Trophoblast cell (in vitro differentiated cells and primary cell): ENCODE measurements at regions not wholly inside any gene's neighbourhood (a gene's known extent, or its start where the extent isn't known, plus 50 kb on each side); places are given as distances from the start of the nearest gene placed in this dataset.

Experiments used
- DNase-seq, 2 donors: peaks; one replicate each; pipeline ENCODE4 v3.0.0-alpha.2; 2016
- H2AFZ ChIP-seq: 2 replicates; pipeline ENCODE4 v1.6.1; 2013; ENCODE audit warnings: low read length, moderate library complexity, mild to moderate bottlenecking; ENCODE audit not compliant: insufficient read depth, poor library complexity
- H2AK5ac ChIP-seq: 2 replicates; pipeline ENCODE4 v1.6.1; 2013; ENCODE audit warnings: mild to moderate bottlenecking, low read length
- H2BK120ac ChIP-seq: 2 replicates; pipeline ENCODE4 v1.6.1; 2013; ENCODE audit warnings: low read length, mild to moderate bottlenecking, moderate library complexity; ENCODE audit not compliant: insufficient read depth, poor library complexity
- H2BK12ac ChIP-seq: 2 replicates; pipeline ENCODE4 v1.6.1; 2013; ENCODE audit warnings: mild to moderate bottlenecking, low read length, moderate library complexity
- H2BK5ac ChIP-seq: 2 replicates; pipeline ENCODE4 v1.6.1; 2013; ENCODE audit warnings: low read length, low read depth, moderate library complexity, mild to moderate bottlenecking; ENCODE audit not compliant: poor library complexity
- H3K14ac ChIP-seq: 2 replicates; pipeline ENCODE4 v1.6.1; 2013; ENCODE audit warnings: mild to moderate bottlenecking, low read length
- H3K18ac ChIP-seq: 2 replicates; pipeline ENCODE4 v1.6.1; 2013; ENCODE audit warnings: mild to moderate bottlenecking, low read length
- H3K23ac ChIP-seq: 2 replicates; pipeline ENCODE4 v1.6.1; 2013; ENCODE audit warnings: low read length
- H3K27ac ChIP-seq: 2 replicates; pipeline ENCODE4 v1.5.1; 2013; ENCODE audit warnings: low read depth, mild to moderate bottlenecking, inconsistent platforms, low read length, moderate library complexity
- H3K27me3 ChIP-seq: 2 replicates; pipeline ENCODE4 v1.6.1; 2013; ENCODE audit warnings: inconsistent platforms, mild to moderate bottlenecking, low read length, moderate library complexity; ENCODE audit not compliant: insufficient read depth
- H3K36me3 ChIP-seq, 2 experiments: 1 replicate in 1 of 2; 2 replicates in 1 of 2; pipeline ENCODE4 v1.6.1; 2013; ENCODE audit warnings: low read length in 2 of 2, mild to moderate bottlenecking in 2 of 2, moderate library complexity in 1 of 2; ENCODE audit not compliant: insufficient read depth in 2 of 2, control insufficient read depth in 1 of 2
- H3K4ac ChIP-seq: 2 replicates; pipeline ENCODE4 v1.6.1; 2013; ENCODE audit warnings: low read depth, mild to moderate bottlenecking, low read length, moderate library complexity
- H3K4me1 ChIP-seq, 2 experiments: 1 replicate in 1 of 2; 2 replicates in 1 of 2; pipeline ENCODE4 v1.6.1; 2013; ENCODE audit warnings: low read length in 2 of 2, mild to moderate bottlenecking in 2 of 2, moderate library complexity in 1 of 2; ENCODE audit not compliant: insufficient read depth in 2 of 2, control insufficient read depth in 1 of 2
- H3K4me2 ChIP-seq: 2 replicates; pipeline ENCODE4 v1.6.1; 2013; ENCODE audit warnings: inconsistent platforms, mild to moderate bottlenecking, low read length, moderate library complexity
- H3K4me3 ChIP-seq: 2 replicates; pipeline ENCODE4 v1.5.1; 2013; ENCODE audit warnings: mild to moderate bottlenecking, low read depth, low read length, inconsistent platforms
- H3K79me1 ChIP-seq: one replicate; pipeline ENCODE4 v1.6.1; 2013; ENCODE audit warnings: low read length
- H3K79me2 ChIP-seq: 2 replicates; pipeline ENCODE4 v1.6.1; 2013; ENCODE audit warnings: low read length, mild to moderate bottlenecking; ENCODE audit not compliant: control insufficient read depth, insufficient read depth, poor library complexity
- H3K9ac ChIP-seq: 2 replicates; pipeline ENCODE4 v1.6.1; 2013; ENCODE audit warnings: mild to moderate bottlenecking, low read length
- H3K9me3 ChIP-seq: 2 replicates; pipeline ENCODE4 v1.6.1; 2013; ENCODE audit warnings: low read depth, mild to moderate bottlenecking, control low read depth, inconsistent platforms, low read length; ENCODE audit not compliant: insufficient read depth
- H4K12ac ChIP-seq: 2 replicates; pipeline ENCODE4 v1.6.1; 2013; ENCODE audit warnings: low read depth, mild to moderate bottlenecking, low read length, moderate library complexity
- H4K8ac ChIP-seq: 2 replicates; pipeline ENCODE4 v1.6.1; 2013; ENCODE audit warnings: low read depth, mild to moderate bottlenecking, low read length, moderate library complexity
- H4K91ac ChIP-seq: one replicate; pipeline ENCODE4 v1.6.1; 2013; ENCODE audit warnings: low read depth, mild to moderate bottlenecking, low read length, moderate library complexity
- WGBS: extraction: QIAGEN DNeasy Blood & Tissue Kit; methylation state at CpG from one replicate; pipeline ENCODE4 v1.1.7; 2013; ENCODE audit warnings: missing lambda C conversion rate; ENCODE audit not compliant: insufficient read length, insufficient coverage; ENCODE audit errors: extremely low coverage; 5-methylcytosine and 5-hydroxymethylcytosine counted together

DNA sequence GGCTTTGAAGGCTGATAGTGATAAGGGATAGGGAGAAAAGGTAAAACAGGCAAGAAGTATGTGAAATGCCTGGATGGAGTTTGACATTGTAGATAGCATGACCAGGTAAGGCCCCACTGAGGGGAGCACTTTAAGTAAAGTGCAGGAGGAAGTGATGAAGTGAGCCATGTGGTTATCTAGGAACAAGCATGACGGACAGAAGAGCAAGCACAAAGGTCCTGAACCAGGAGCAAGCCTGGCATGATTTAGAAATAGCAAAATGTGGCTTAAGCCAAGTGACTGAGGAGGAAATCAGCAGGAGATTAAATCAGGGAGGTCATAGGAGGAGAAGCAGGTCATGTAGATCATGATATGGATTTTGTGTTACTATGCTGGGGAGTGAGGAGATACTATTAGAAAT, 129.2 kb downstream of the GLUL start:
- Histone ChIP-seq H3K23ac (no peak overlapping the region), H3K4me2 (no peak overlapping the region), H3K14ac (no peak overlapping the region), H4K12ac (no peak overlapping the region), H3K27ac (no peak overlapping the region), H4K91ac (no peak overlapping the region), H3K9me3 (peaks cover 3% of the 10 kb centered on the region), H3K18ac (no peak overlapping the region), H3K27me3 (no peaks in the 10 kb centered on the region), H3K4ac (no peak overlapping the region), H3K79me2 (no peaks in the 10 kb centered on the region), H3K4me1 (no peaks in the 10 kb centered on the region), H4K8ac (no peak overlapping the region), H2AFZ (no peak overlapping the region), H3K36me3 (no peaks in the 10 kb centered on the region), H2BK5ac (no peak overlapping the region), H3K9ac (no peak overlapping the region), H2BK12ac (no peak overlapping the region), H3K79me1 (no peaks in the 10 kb centered on the region), H3K4me3 (no peak overlapping the region), H2BK120ac (no peak overlapping the region), H2AK5ac (no peak overlapping the region)
- no CpG with 5 or more reads among the region's 1 CpG for WGBS
- DNase-seq = no peak

DNA sequence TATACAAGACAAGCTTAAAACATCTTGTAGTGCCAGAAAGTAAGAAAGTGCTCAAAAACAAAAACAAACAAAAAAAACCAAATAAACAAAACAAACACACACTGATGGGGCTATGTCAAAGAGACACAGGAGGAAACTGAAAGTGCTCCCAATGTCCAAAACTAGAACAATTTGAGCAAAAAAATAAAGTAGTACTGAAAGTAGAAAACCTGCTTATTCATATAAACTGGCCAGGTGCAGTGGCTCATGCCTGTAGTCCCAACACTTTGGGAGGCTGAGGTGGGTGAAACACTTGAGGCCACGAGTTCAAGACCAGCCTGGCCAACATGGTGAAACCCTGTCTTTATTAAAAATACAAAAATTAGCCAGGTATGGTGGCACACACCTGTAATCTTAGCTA, 129.9 kb downstream of the GLUL start:
- no peak overlapping the region for H3K4me3 ChIP-seq
- H3K27me3 ChIP-seq = no peaks in the 10 kb centered on the region
- no peak overlapping the region for H4K8ac ChIP-seq
- no peak overlapping the region for H2AFZ ChIP-seq
- no peak overlapping the region for H3K9ac ChIP-seq
- H4K12ac ChIP-seq = no peak overlapping the region
- no CpG with 5 or more reads among the region's 1 CpG for WGBS
- no peak overlapping the region for H2BK12ac ChIP-seq
- DNase-seq = no peak
- peaks cover 3% of the 10 kb centered on the region for H3K9me3 ChIP-seq
- H3K36me3 ChIP-seq = no peaks in the 10 kb centered on the region
- H2BK120ac ChIP-seq = no peak overlapping the region
- no peak overlapping the region for H3K18ac ChIP-seq
- no peak overlapping the region for H2BK5ac ChIP-seq
- no peak overlapping the region for H3K23ac ChIP-seq
- no peak overlapping the region for H3K14ac ChIP-seq
- no peaks in the 10 kb centered on the region for H3K79me1 ChIP-seq
- H3K4me1 ChIP-seq = no peaks in the 10 kb centered on the region
- no peak overlapping the region for H4K91ac ChIP-seq
- H2AK5ac ChIP-seq = no peak overlapping the region
- no peak overlapping the region for H3K4me2 ChIP-seq
- no peak overlapping the region for H3K27ac ChIP-seq
- H3K4ac ChIP-seq = no peak overlapping the region
- no peaks in the 10 kb centered on the region for H3K79me2 ChIP-seq

GRCh38 chr1:182260516-182260915, 131.1 kb downstream of the GLUL start:
- no peak overlapping the region for H2AK5ac ChIP-seq
- no peaks in the 10 kb centered on the region for H3K79me2 ChIP-seq
- no peak overlapping the region for H4K8ac ChIP-seq
- H3K79me1 ChIP-seq = no peaks in the 10 kb centered on the region
- no peak overlapping the region for H3K27ac ChIP-seq
- no peak overlapping the region for H3K23ac ChIP-seq
- H2BK5ac ChIP-seq = no peak overlapping the region
- H3K9ac ChIP-seq = no peak overlapping the region
- H3K18ac ChIP-seq = no peak overlapping the region
- H3K4me2 ChIP-seq = no peak overlapping the region
- no peak overlapping the region for H2BK120ac ChIP-seq
- H4K91ac ChIP-seq = no peak overlapping the region
- DNase-seq = no peak
- no peaks in the 10 kb centered on the region for H3K27me3 ChIP-seq
- no peak overlapping the region for H4K12ac ChIP-seq
- no peak overlapping the region for H2BK12ac ChIP-seq
- H3K36me3 ChIP-seq = no peaks in the 10 kb centered on the region
- no peak overlapping the region for H3K14ac ChIP-seq
- H3K9me3 ChIP-seq = peaks cover 5% of the 10 kb centered on the region
- H2AFZ ChIP-seq = no peak overlapping the region
- no CpG with 5 or more reads among the region's 4 CpGs for WGBS
- no peak overlapping the region for H3K4me3 ChIP-seq
- no peaks in the 10 kb centered on the region for H3K4me1 ChIP-seq
- H3K4ac ChIP-seq = no peak overlapping the region

DNA sequence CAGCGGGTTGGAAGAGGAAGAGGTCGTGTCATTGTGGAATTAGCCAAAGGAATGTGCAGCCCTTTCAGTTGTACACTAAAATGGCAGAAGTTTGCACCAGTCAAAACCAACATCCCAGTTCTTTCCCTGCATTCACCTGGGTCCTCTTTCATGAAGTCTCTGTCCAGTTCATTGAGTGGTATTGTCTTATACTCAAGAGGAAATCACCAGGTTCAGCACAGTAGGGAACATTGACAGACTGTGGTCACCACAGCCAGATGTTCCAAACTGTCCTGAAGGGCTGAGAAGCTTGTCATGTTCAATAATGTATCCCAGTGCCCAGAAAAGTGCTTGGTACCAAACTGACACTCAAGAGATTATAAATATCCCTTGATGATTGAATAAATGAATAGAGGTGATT, 131.6 kb downstream of the GLUL start:
- H4K91ac ChIP-seq = no peak overlapping the region
- WGBS = no CpG with 5 or more reads among the region's 2 CpGs
- no peak overlapping the region for H2BK12ac ChIP-seq
- no peak overlapping the region for H3K4ac ChIP-seq
- H2BK5ac ChIP-seq = no peak overlapping the region
- H3K14ac ChIP-seq = no peak overlapping the region
- no peak overlapping the region for H3K4me3 ChIP-seq
- no peaks in the 10 kb centered on the region for H3K27me3 ChIP-seq
- no peak overlapping the region for H2AK5ac ChIP-seq
- H3K4me2 ChIP-seq = no peak overlapping the region
- no peak overlapping the region for H3K23ac ChIP-seq
- no peak overlapping the region for H4K8ac ChIP-seq
- no peak overlapping the region for H3K9ac ChIP-seq
- H3K4me1 ChIP-seq = no peaks in the 10 kb centered on the region
- H3K79me1 ChIP-seq = no peaks in the 10 kb centered on the region
- H2AFZ ChIP-seq = no peak overlapping the region
- peaks cover 5% of the 10 kb centered on the region for H3K9me3 ChIP-seq
- H3K18ac ChIP-seq = no peak overlapping the region
- H4K12ac ChIP-seq = no peak overlapping the region
- no peak overlapping the region for H3K27ac ChIP-seq
- DNase-seq = no peak
- no peak overlapping the region for H2BK120ac ChIP-seq
- no peaks in the 10 kb centered on the region for H3K36me3 ChIP-seq
- H3K79me2 ChIP-seq = no peaks in the 10 kb centered on the region
